ENCODE measurements at regions not wholly inside any gene's neighbourhood (a gene's known extent, or its start where the extent isn't known, plus 50 kb on each side); places are given as distances from the start of the nearest gene placed in this dataset.
"Not testable (repeated sequence)": the region's sequence is repeated elsewhere in the genome, so short reads cannot be mapped to it uniquely, and the experiment has no call there.

- no peak for DNase-seq (ENCODE audit: low read depth)
- TF ChIP-seq CTCF (IDR thresholded peaks at IDR 0.05; ENCODE audit: low read depth, low read length) (no peak), POLR2A (IDR thresholded peaks at IDR 0.05; ENCODE audit: extremely low read depth, insufficient read length) (no peak), MAX (IDR thresholded peaks at IDR 0.05; ENCODE audit: low read depth, low read length) (no peak), MYC (IDR thresholded peaks at IDR 0.05; ENCODE audit: low read depth, low read length) (no peak)
- H3K4me3 ChIP-seq (ENCODE audit: low read depth, low read length) = no peak overlapping the region
These were observed 404.1 kb downstream of the ZEB2 start for GRCh38 chr2:144115739-144116291.

- no peak for DNase-seq (ENCODE audit: low read depth)
- H3K4me3 ChIP-seq (ENCODE audit: low read depth, low read length) = no peak overlapping the region
- TF ChIP-seq POLR2A (IDR thresholded peaks at IDR 0.05; ENCODE audit: extremely low read depth, insufficient read length) (no peak), MAX (IDR thresholded peaks at IDR 0.05; ENCODE audit: low read depth, low read length) (no peak), CTCF (IDR thresholded peaks at IDR 0.05; ENCODE audit: low read depth, low read length) (no peak), MYC (IDR thresholded peaks at IDR 0.05; ENCODE audit: low read depth, low read length) (no peak)
These were observed 405.2 kb downstream of the ZEB2 start for GRCh38 chr2:144114760-144115159.

- no peak for DNase-seq (ENCODE audit: low read depth)
- no peak for TF ChIP-seq CTCF (IDR thresholded peaks at IDR 0.05; ENCODE audit: low read depth, low read length)
- TF ChIP-seq MYC (IDR thresholded peaks at IDR 0.05; ENCODE audit: low read depth, low read length) = no peak
- no peak for TF ChIP-seq MAX (IDR thresholded peaks at IDR 0.05; ENCODE audit: low read depth, low read length)
- no peak for TF ChIP-seq POLR2A (IDR thresholded peaks at IDR 0.05; ENCODE audit: extremely low read depth, insufficient read length)
- H3K4me3 ChIP-seq (ENCODE audit: low read depth, low read length) = no peak overlapping the region
These were observed 408.5 kb downstream of the ZEB2 start for GRCh38 chr2:144111437-144111836.

GRCh38 chr2:144106104-144106503, 413.8 kb downstream of the ZEB2 start:
- not testable (repeated sequence) for H3K4me3 ChIP-seq (ENCODE audit: low read depth, low read length); DNase-seq (ENCODE audit: low read depth)

GRCh38 chr2:144102386-144102785, 417.5 kb downstream of the ZEB2 start:
- no peak overlapping the region for H3K4me3 ChIP-seq (ENCODE audit: low read depth, low read length)
- no peak for DNase-seq (ENCODE audit: low read depth)
- TF ChIP-seq MAX (IDR thresholded peaks at IDR 0.05; ENCODE audit: low read depth, low read length) (no peak), MYC (IDR thresholded peaks at IDR 0.05; ENCODE audit: low read depth, low read length) (no peak), CTCF (IDR thresholded peaks at IDR 0.05; ENCODE audit: low read depth, low read length) (no peak), POLR2A (IDR thresholded peaks at IDR 0.05; ENCODE audit: extremely low read depth, insufficient read length) (no peak)

- TF ChIP-seq MYC (IDR thresholded peaks at IDR 0.05; ENCODE audit: low read depth, low read length) = no peak
- TF ChIP-seq CTCF (IDR thresholded peaks at IDR 0.05; ENCODE audit: low read depth, low read length) = no peak
- no peak overlapping the region for H3K4me3 ChIP-seq (ENCODE audit: low read depth, low read length)
- no peak for DNase-seq (ENCODE audit: low read depth)
These were observed 420.0 kb downstream of the ZEB2 start for GRCh38 chr2:144099780-144100377.
